ENCODE measurements at regions not wholly inside any gene's neighbourhood (a gene's known extent, or its start where the extent isn't known, plus 50 kb on each side); places are given as distances from the start of the nearest gene placed in this dataset.
"Not testable (repeated sequence)": the region's sequence is repeated elsewhere in the genome, so short reads cannot be mapped to it uniquely, and the experiment has no call there.

DNA sequence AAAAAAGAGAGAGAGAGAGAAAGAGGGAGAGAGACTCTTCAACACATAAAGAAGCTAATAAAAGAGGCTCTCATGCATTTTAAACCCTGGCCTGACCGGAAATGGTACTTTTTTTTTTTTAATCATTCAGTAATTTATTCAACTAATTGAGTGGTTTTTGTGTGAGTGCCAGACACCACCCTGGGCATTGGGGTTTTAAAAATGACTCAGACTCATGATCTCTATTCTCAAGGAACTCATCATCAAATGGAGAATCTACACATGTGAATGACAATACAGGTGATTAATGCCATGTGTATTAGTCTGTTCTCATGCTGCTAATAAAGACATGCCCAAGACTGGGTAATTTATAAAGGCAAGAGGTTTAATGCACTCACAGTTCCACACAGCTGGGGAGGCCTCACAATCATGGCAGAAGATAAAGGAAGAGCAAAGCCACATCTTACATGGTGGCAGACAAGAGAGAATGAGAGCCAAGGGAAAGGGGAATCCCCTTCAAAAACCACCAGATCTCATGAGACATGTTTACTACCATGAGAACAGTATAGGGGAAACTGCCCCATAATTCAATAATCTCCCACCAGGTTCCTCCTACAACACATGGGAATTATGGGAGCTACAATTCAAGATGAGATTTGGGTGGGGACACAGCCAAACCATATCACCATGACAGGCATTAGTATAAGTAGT lies 158.5 kb upstream of the AUTS2 start:
- no peak for DNase-seq (ENCODE audit: low read depth)

DNA sequence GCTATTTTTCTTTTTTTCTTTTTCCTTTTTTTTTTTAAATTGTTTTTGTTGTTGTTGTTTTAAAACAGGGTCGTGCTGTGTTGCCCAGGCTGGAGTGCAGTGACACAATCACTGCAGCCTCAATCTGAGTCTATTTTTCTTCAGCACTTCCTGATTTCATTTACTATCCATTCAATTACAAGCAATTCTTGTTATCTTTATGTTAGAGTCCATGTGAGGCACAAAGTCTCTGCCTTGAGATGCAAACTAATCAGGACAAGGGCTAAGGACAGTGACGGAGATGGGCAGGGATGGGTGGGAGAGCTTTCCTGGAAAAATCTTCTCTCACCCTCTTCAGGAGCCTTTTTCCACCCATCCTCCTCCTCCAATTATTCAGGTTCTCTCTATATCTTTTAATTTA lies 157.3 kb upstream of the AUTS2 start:
- DNase-seq (ENCODE audit: low read depth): no peak

DNA sequence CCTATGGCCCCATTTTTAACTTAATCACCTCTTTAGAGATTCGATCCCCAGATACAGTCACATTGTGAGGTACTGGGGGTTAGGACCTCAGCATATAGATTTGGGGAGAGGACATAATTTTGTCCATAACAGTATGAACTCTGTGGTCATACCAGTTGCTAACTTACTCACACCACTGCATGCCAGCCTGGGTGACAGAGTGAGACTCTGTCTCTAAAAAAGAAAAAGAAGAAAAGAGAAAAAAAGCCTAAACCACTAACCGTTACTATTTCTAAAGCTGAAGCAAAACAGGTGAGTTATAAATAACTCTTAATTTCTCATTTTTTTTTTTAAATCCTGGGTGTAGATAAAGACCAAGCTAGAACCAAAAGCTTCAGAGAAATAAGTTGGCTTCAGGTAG lies 155.1 kb upstream of the AUTS2 start:
- DNase-seq (ENCODE audit: low read depth): no peak

DNA sequence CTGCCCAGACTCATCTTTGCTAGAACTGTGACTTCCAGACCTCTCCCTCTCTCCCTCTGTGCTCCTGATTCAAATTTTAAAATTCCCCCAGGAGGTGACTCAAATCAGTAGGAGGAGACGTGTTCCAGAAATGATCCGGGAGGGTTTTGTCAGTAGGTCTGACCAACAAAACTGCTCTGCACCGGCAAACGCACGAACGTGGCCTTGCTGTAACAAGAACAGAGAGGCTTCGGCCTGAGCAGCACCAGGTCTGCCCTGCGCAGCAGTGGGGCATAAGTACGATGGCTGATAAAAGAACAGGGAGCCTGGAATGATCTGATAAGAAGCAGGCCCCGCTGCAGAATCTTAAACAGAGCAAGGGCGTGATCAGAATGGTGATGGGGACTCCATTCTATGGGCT lies 152.7 kb upstream of the AUTS2 start:
- no peak for DNase-seq (ENCODE audit: low read depth)

DNA sequence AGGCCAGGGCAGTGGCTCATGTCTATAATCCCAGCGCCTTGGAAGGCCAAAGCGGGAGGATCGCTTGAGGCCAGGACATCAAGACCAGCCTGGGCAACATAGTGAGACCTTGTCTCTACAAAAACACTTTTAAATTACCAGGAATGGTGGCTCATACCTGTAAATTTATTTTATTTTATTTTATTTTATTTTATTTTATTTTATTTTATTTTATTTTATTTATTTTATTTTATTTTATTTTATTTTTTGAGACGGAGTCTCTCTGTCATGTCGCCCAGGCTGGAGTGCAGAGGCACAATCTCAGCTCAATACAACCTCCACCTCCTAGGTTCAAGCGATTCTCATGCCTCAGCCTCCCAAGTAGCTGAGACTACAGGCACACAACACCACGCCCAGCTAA lies 152.1 kb upstream of the AUTS2 start:
- not testable (repeated sequence) for DNase-seq (ENCODE audit: low read depth)

DNA sequence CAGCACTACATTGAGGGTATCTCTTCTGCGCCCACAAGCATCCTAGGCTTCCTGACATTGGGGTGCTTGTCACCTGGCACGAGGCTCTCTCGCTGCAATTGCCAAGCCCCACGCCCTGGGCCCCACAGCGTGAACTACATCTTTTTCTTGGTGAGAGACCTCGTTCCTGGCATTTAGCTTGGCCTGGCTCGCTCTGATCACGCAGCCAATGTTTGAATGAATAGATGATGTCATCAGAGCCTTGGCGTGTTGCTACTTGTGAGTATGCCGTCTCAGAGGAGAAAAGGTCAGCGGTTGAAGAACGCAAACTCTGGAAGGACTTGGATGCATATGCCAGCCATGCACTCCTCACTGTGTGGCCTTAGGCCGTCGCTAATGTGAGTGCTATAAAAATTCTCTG lies 150.2 kb upstream of the AUTS2 start:
- no peak for DNase-seq (ENCODE audit: low read depth)

DNA sequence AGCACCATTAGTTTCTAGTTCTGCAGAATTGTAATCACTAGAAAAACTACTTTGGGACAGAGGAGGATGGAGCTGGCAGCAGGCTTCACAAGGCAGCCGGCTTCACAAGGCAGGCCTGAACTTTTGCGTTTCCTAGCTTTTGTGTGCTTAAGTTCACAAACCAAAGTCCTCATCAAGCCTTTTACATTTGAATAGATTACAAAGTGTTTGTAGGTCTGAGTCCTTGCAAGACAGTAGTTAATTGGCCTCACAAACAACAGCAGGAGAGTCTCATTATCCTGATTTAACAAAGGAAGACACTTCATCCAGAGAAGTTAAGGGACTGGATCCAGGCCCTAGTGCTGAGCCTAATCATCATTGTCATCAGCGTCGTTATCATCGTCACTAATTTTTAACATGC lies 147.8 kb upstream of the AUTS2 start:
- no peak for DNase-seq (ENCODE audit: low read depth)

DNA sequence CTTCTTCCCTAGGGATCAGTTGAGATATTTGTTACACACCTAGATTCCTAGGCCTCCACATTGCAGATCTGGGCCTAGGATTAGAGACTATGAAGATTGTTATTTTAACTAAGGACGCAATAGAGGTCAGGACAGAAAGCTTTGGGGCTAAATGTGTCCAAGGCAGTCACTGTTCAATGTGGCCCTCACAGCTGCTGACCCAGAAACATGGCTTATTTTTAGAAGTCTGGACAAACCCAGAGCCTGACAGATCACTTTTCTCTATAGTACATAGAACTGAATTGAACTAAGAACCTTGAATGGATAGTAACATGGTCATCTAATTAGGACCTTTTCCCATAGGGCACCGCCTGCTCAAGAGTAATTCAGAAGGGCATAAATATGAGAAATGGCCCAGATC lies 146.6 kb upstream of the AUTS2 start:
- DNase-seq (ENCODE audit: low read depth): no peak

DNA sequence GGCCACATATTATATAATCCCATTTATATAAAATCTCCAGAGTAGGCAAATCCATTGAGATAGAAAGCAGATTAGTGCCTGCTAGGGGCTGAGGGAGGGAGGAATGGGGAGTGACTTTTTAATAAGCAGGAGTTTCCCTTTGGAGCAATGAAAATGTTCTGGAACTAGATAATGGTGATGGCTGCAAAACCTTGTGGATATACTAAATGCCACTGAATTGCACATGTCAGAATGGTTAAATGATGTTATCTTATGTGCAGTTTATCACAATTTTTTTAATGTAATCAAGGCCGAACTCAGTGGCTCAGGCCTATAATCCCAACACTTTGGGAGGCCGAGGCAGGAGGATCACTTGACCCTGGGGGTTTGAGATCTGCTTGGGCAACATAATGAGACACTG lies 145.5 kb upstream of the AUTS2 start:
- DNase-seq (ENCODE audit: low read depth): no peak

DNA sequence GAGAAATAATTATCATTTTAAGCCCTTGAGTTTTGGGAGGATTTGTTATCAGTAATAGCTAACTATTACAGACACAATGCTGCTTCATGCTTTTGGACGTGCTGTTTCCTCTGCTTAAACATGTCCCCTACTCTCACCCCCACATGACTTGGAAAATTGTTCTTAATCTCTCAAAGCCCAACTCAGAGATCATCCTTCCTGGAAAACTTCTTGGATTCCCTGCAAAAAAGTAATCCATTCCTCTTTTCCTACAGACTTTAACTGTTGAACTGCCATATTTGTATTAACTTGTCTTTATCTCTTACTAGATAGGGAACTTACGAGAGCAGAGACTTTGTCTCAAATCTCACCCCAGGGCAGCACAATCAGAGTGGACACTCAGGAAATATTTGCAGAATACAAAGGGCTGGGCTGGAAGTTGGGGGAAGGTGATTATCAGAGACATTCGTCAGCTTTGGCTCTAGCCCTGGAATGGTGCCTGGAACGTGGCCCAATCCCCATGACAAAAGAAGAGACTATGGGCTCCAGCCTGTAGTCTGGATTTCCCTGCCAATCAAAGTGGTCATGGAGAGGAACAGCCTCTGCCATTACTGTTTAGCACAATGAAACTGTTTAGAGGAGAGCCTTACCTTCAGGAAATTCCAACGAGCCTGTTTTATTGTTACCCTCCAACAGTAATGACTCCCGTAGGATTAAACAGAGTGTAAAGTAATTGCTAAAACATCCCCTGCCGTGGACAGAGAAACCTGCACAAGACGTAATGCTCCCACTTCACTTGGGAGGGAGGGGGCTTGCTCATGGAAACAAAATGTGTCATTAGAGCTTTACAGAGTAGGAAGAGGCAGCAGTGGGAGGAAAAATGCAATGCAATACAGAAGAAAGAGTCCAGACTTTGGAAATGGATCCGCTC lies 140.4 kb upstream of the AUTS2 start:
- DNase-seq (ENCODE audit: low read depth): no peak

DNA sequence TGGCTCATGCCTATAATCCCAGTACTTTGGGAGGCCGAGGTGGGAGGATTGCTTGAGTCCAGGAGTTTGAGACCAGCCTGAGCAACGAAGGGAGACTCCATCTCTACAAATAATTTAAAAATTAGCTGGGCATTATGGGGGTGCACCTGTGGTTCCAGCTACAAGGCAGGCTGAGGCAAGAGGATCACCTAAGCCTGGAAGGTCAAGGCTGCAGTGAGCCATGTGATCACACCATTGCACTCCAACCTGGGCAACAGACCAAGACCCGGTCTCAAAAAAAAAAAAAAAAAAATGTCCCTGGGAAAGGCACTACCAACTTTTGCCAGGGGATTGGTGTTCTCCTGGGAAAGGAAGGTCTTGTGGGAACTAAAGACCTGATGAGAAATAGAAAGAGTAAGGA lies 134.2 kb upstream of the AUTS2 start:
- DNase-seq (ENCODE audit: low read depth): no peak

DNA sequence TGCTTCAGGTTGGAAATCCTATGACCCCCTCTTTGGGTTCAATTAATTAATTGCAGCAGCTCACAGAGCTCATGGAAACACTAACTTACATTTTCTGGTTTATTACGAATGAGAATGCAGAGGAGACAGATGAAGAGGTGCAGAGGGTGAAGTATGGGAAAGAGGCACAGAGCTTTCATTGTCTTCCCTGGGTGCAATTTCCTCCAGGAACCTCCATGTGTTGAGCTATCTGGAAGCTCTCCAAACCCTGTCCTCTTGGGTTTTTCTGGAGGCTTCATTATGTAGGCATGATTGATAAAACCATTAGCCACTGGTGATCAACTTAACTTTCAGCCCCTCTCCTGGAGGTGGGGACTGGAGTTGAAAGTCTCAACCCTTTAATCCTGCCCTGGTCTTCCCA lies 133.0 kb upstream of the AUTS2 start:
- DNase-seq (ENCODE audit: low read depth): no peak

DNA sequence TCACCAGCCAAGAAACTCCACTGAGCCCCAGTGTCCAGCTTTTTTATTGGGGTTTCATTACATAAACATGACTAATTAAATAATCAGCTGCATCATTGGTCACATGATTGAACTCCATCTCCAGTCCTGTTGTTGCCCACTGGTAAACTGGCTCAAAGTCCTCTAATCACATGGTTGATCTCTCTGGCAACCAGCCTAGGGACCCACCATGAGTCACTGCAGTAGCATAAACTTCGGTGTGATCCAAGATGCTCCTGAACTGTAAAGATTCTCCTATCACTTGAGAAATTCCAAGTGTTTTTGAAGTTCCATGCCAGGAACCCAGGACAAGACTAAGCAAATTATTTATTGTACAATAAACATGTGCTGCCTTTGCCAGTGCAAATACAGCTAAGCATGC lies 130.4 kb upstream of the AUTS2 start:
- no peak for DNase-seq (ENCODE audit: low read depth)

DNA sequence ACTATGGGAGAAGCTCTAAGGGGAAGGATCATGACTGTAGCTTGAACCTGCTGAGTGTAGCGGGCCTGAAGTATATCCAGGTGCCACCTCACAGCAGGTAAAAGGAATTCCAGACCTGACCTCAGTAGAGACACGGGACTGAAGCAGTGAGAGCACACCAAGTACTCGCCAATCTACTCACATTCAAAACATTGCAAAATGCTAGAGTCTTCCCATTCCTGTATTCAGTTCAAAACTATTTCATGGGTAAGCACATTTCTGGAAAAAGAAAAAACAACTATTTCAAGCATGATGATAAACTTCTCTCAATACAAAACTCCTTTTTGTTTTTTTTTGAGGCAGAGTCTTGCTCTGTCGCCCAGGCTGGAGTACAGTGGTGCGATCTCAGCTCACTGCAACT lies 121.9 kb upstream of the AUTS2 start:
- peak; percentile 26 for DNase-seq (ENCODE audit: low read depth)

DNA sequence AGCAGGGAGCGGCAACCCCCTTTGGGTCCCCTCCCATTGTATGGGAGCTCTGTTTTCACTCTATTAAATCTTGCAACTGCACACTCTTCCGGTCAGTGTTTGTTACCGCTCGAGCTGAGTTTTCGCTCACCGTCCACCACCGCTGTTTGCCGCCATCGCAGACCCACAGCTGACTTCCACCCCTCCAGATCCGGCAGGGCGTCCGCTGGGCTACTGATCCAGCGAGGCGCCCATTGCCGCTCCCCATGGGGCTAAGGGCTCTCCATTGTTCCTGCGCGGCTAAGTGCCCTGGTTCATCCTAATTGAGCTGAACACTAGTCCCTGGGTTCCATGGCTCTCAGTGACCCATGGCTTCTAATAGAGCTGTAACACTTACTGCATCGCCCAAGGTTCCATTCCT lies 115.6 kb upstream of the AUTS2 start:
- no peak for DNase-seq (ENCODE audit: low read depth)

DNA sequence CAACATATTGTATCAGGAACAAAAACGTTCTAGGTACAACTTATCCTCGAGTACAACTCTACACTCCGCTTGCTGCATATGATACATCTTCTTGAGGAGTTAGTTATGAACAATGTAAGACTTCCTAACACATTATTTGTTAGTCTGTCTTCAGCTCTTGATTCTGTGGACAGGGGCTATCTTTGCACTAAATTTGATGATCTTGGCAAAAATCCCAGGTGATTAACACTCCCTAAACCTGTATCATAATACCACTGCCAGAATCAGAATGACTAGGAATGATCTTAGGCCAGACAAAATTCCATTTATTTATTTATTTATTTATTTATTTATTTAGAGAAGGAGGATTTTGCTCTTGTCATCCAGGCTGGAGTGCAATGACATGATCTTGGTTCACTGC lies 108.7 kb upstream of the AUTS2 start:
- no peak for DNase-seq (ENCODE audit: low read depth)

DNA sequence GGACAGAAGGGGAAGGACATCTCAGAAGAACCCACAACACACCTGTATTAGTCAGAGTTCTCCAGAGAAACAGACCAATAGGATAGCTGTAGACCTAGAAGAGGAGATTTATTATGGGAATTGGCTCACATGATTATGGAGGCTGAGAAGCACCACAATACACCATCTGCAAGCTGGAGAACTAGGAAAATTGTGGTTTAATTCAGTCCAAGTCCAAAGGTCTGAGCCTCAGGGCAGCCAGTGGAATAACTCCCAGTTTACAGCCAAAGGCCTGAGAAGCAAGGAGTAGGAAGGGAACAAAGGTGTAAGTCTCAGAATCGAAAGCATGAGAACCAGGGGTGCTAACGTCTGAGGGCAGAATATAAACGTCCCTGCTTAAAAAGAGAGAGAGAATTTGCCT lies 99.6 kb upstream of the AUTS2 start:
- no peak for DNase-seq (ENCODE audit: low read depth)

DNA sequence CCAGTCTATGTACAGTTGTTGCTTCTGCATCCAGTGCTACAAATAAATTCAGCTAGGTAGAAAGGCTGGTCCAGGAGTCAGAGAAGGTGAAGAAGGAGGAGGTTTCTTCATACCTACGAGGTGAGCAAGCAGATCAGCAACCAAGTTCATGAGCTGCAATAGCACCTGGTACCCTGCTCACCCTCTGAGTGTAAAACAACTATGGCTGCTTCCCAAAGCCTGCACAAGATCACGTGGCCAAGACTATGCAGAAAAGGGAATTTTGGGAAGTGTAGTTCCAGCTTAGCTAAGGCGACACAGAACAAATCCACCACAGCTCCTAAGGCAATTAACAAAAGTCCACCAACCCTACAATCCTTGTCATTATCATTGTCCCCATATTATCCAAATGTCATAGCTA lies 95.9 kb upstream of the AUTS2 start:
- DNase-seq (ENCODE audit: low read depth): no peak

DNA sequence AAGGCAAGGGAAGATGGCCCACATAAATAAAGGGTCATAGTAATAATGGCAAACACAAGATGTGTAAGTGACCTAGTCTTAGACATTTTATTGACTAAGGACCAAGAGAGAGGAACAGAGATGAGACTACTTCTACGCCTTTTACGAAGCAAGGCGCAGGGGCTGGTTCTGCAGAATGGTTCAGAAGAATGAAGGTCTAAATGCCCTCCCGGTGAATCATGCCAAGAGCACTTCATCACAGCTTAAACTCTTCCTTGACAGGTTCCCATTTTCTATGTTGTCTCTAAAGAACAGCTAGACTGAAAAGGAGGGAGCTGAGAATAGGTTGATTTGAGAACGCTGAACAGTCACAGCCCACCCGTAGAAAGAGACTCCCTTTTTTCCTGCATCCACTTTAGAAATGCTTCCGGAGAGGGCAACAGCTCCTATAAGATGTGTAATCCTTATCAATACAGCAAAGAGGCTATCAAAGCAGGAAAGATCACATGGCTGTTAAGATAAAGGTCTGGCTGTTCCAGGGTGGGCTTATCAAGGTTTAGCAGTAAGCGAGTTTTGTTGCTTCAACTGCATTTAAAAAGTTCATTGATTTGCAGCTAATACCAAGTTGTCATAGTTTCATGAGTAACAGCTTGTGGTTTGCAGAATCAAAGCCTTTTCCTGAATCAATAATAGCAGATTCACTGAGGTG lies 93.4 kb upstream of the AUTS2 start:
- DNase-seq (ENCODE audit: low read depth): no peak

DNA sequence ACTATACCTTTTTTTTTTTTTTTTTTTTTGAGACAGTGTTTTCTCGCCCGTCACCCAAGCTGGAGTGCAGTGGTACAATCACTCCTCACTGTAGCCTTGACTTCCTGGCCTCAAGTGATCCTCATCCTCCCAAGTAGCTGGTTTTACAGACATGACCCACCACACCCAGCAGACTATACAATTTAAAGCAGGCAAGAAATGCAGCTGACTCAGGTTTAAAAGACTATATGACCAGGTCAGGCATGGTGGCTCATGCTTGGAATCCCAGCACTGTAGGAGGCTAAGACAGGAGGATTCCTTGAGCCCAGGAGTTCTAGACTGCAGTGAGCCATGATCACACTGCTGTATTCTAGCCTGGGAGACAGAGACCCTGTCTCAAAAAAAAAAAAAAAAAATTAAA lies 89.5 kb upstream of the AUTS2 start:
- no peak for DNase-seq (ENCODE audit: low read depth)

DNA sequence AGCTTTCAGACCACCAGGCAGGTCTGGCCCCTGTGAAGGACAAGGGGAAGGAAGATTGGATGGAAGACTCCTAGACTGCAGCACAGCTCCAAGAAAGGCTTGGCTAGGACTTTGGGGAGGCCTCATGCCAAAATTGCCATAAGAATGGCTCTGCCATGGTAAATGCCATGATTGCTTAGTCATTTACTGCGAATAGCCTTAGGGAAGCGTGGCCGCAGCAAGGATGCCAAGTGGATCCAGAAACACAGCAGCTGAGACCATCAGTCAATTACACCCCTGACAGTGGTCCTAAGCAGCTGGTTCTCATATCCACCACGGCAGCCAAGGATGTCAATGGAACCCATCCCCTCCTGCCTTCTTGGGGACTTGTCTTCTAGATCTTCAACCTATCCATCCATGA lies 88.2 kb upstream of the AUTS2 start:
- no peak for DNase-seq (ENCODE audit: low read depth)

DNA sequence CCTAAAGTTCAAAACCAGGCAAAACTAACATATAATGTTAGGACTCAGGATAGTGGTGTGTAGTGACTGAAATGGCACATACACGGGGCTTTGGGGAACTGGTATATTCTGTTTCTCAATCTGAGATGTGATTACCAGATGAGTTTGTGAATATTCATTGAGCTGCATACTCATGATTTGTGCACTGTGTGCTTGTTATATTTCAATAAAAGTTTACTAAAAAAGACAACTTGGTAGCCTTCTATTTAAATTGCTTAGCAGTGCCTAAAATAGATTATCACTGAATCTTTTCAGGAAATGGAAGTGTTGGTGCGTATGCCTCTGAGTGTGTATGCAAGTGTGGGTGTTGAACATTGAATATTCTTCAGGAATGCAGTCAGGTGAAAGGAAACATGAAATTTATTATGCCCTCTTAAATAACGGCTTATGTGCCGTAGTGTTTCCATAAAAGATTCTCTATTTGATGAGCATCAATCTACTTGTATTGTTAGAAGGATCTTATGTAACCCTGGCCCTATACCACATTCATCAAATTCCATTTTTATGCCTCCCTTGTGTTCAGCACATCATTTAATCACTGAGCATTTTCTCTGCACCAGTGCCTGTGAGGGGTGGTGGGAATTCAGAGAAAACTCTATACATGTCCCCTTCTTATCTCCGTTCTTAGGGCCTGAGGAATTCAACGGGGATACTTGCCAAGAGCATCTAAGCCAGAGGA lies 82.6 kb upstream of the AUTS2 start:
- no peak for DNase-seq (ENCODE audit: low read depth)
